Panc1 (cell line): ENCODE measurements at regions not wholly inside any gene's neighbourhood (a gene's known extent, or its start where the extent isn't known, plus 50 kb on each side); places are given as distances from the start of the nearest gene placed in this dataset.

Experiments
- ATAC-seq: fragments of 200-7000 bp; cut with Tn5 transposase; 2 replicates; pipeline ENCODE4 v1.9.1; 2020; ENCODE audit warnings: mild to moderate bottlenecking, moderate library complexity
- BruUV-seq: library from RNA; stranded (reverse); fragments of 400-500 nt; replicated peaks from 2 replicates; lab custom pipeline; 2021; lab: Mats Ljungman, UMichigan
- CTCF ChIA-PET: fragments of 300-600 bp; sonication (Branson Sonifier 250); formaldehyde crosslinking; loops from one replicate; lab custom pipeline; 2022; ENCODE audit warnings: antibody characterized with exemption; lab: Charles Lee
- POLR2A ChIA-PET: fragments of 300-600 bp; sonication (Branson Sonifier 250); formaldehyde crosslinking; loops from one replicate; lab custom pipeline; 2022; ENCODE audit warnings: antibody characterized with exemption; lab: Charles Lee
- DNase-seq: peaks from one replicate; pipeline ENCODE4 v3.0.0-alpha.2; 2010; ENCODE audit warnings: low read depth, low spot score
- H3K27ac ChIP-seq: 2 replicates; pipeline ENCODE4 v1.5.1; 2011; ENCODE audit warnings: mild to moderate bottlenecking, low read length, inconsistent platforms
- H3K27me3 ChIP-seq: fragments of 200-500 bp; sonication (Bioruptor generic); 2 replicates; pipeline ENCODE4 v1.6.0; 2014; ENCODE audit warnings: low read length, inconsistent platforms; ENCODE audit not compliant: control insufficient read depth, insufficient read depth
- H3K36me3 ChIP-seq: fragments of 200-500 bp; sonication (Bioruptor generic); 2 replicates; pipeline ENCODE4 v1.5.1; 2014; ENCODE audit warnings: inconsistent platforms, mild to moderate bottlenecking, low read length, moderate library complexity; ENCODE audit not compliant: control insufficient read depth, insufficient read depth
- H3K4me1 ChIP-seq: 2 replicates; pipeline ENCODE4 v1.5.1; 2011; ENCODE audit warnings: inconsistent platforms, mild to moderate bottlenecking, low read length, moderate library complexity; ENCODE audit not compliant: control insufficient read depth, insufficient read depth
- H3K4me3 ChIP-seq, 2 experiments: 2 replicates each; pipeline ENCODE4 v1.5.1; 2011 to 2012; ENCODE audit warnings: low read depth in 2 of 2, low read length in 2 of 2, mild to moderate bottlenecking in 2 of 2, inconsistent platforms in 1 of 2, moderate library complexity in 1 of 2
- H3K9me3 ChIP-seq: fragments of 200-500 bp; sonication (Bioruptor generic); 2 replicates; pipeline ENCODE4 v1.5.1; 2014; ENCODE audit warnings: low read depth, mild to moderate bottlenecking, inconsistent platforms, low read length, moderate library complexity; ENCODE audit not compliant: control insufficient read depth, insufficient read depth
- POLR2AphosphoS5 ChIP-seq: IDR thresholded peaks from 2 replicates; pipeline ENCODE4 v1.6.1; 2012; ENCODE audit warnings: mild to moderate bottlenecking, low read depth, low read length, moderate library complexity
- REST ChIP-seq, 2 experiments: IDR thresholded peaks; 2 replicates each; pipeline ENCODE4 v1.6.1; 2011 to 2012; ENCODE audit warnings: low read depth in 2 of 2, control low read depth in 1 of 2, low read length in 1 of 2, mild to moderate bottlenecking in 1 of 2, moderate library complexity in 1 of 2; ENCODE audit not compliant: insufficient read depth in 1 of 2
- SIN3A ChIP-seq: IDR thresholded peaks from 2 replicates; pipeline ENCODE4 v1.6.1; 2012; ENCODE audit warnings: low read depth, mild to moderate bottlenecking, low read length, moderate library complexity, borderline replicate concordance; ENCODE audit not compliant: insufficient read depth
- TCF7L2 ChIP-seq: IDR thresholded peaks from 2 replicates; pipeline ENCODE4 v1.6.1; 2011; ENCODE audit warnings: mild to moderate bottlenecking, low read depth, low read length, inconsistent platforms
- in situ Hi-C: cut with HindIII; loops from 2 replicates; pipeline ENCODE4 v1.10.0; 2016; ENCODE audit warnings: low sequenced_read_pairs, low pct_unique_long_range_greater_than_20kb
- intact Hi-C: fragments of 100-400 bp; cut with micrococcal nuclease; formaldehyde crosslinking; loops from one replicate; pipeline ENCODE4 v1.10.0; 2022; ENCODE audit not compliant: unreplicated experiment
- TF ChIP-seq, protein P1 (sequence below): fragments of 450-650 bp; IDR thresholded peaks from 2 replicates; pipeline ENCODE4 v1.5.1; 2017; ENCODE audit warnings: mild to moderate bottlenecking

DNA sequence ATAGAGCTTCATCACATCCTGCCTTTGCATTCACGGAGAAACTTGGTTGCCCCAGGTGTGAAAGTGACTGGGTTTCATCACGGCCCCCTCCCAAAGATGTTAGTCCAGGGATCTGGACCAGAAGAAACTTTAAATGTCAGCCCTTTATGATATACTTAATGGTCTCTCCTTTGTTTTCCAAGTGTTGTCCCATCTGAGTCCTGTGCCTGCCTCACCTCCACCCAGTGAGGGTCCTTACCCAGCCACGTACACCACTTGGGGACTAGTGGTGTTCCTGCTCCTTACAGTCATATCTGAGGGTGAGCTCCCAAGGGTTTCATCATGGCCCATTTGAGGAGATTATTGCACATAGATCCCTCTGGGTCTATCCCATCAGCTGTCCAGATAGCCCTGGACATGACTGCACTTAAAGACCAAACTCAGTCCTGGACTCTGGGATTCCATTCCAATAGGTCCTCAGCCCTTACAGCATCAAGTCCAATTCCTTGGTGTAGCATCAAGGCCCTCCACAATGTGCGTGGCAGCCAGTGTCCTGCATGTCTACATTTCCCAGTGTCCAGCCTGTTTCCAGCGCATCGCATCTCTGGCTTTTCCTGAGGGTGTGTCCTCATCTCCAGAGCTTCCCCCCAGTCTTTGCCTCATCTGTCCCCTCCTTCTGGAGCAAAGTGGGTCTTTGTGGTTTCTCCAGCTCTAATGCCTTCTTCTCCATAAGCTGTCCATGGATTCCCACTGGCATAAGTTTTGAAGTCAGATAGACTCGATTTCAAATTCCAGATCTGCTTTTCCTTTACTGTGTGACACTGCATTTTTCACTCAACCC lies 351.6 kb downstream of the MYCN start:
- H3K36me3 ChIP-seq: no peaks in the 10 kb centered on the region
- no peak overlapping the region for H3K4me3 ChIP-seq
- no TSS peak for BruUV-seq
- ChIA-PET POLR2A (no interaction called here), CTCF (no interaction called here)
- H3K9me3 ChIP-seq: no peaks in the 10 kb centered on the region
- H3K27ac ChIP-seq: no peak overlapping the region
- DNase-seq: no peak
- TF ChIP-seq POLR2AphosphoS5 (no peak), REST (IDR thresholded peaks at IDR 0.05; ENCODE audit: insufficient read depth in 1 of 2, low read depth in 2 of 2, low read length in 1 of 2) (no peak), SIN3A (no peak)
- TF ChIP-seq, protein P1, sequence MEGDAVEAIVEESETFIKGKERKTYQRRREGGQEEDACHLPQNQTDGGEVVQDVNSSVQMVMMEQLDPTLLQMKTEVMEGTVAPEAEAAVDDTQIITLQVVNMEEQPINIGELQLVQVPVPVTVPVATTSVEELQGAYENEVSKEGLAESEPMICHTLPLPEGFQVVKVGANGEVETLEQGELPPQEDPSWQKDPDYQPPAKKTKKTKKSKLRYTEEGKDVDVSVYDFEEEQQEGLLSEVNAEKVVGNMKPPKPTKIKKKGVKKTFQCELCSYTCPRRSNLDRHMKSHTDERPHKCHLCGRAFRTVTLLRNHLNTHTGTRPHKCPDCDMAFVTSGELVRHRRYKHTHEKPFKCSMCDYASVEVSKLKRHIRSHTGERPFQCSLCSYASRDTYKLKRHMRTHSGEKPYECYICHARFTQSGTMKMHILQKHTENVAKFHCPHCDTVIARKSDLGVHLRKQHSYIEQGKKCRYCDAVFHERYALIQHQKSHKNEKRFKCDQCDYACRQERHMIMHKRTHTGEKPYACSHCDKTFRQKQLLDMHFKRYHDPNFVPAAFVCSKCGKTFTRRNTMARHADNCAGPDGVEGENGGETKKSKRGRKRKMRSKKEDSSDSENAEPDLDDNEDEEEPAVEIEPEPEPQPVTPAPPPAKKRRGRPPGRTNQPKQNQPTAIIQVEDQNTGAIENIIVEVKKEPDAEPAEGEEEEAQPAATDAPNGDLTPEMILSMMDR: no peak
- no peaks in the 10 kb centered on the region for H3K27me3 ChIP-seq
- intact Hi-C loops (no loop called here), in situ Hi-C loops (no loop called here)
- ATAC-seq: no peak
- H3K4me1 ChIP-seq: no peaks in the 10 kb centered on the region

DNA sequence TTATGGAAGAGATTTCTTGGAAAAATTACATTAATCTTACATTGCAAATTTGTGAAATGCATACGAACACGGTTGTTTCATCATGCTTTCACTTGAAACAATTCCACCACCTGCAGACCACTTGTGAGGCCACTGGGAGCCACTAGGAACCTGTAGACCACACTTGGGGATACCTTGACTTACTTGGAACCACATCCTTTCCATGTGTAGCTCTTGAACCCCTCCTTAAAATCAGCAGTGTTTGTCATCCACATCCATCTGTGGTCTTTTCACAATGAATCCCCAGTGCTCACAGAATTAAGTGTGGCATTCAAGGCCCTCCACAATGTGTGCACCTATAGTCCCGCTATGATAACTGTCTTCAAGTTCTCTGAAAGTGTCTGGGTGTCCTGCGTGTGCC lies 350.9 kb downstream of the MYCN start:
- DNase-seq (no peak), ATAC-seq (no peak)
- TF ChIP-seq POLR2AphosphoS5 (no peak), SIN3A (no peak), REST (IDR thresholded peaks at IDR 0.05; ENCODE audit: insufficient read depth in 1 of 2, low read depth in 2 of 2, low read length in 1 of 2) (no peak), TCF7L2 (no peak)
- TF ChIP-seq, protein P1: no peak
- H3K4me3 ChIP-seq: no peak overlapping the region
- no TSS peak for BruUV-seq
- POLR2A ChIA-PET: no interaction called here
- no peaks in the 10 kb centered on the region for H3K27me3 ChIP-seq
- no peaks in the 10 kb centered on the region for H3K4me1 ChIP-seq
- H3K27ac ChIP-seq: no peak overlapping the region
- no peaks in the 10 kb centered on the region for H3K9me3 ChIP-seq
- in situ Hi-C loops (no loop called here), intact Hi-C loops (no loop called here)
- CTCF ChIA-PET: no interaction called here
- no peaks in the 10 kb centered on the region for H3K36me3 ChIP-seq
